ENCODE measurements at regions not wholly inside any gene's neighbourhood (a gene's known extent, or its start where the extent isn't known, plus 50 kb on each side); places are given as distances from the start of the nearest gene placed in this dataset.

- no peak for DNase-seq
Observed at GRCh38 chr10:3510741-3511140, 274.3 kb downstream of the KLF6 start.

- DNase-seq = no peak
Observed at GRCh38 chr10:3509355-3509754, 275.7 kb downstream of the KLF6 start.

- no peak for DNase-seq
Observed at GRCh38 chr10:3503299-3503698, 281.7 kb downstream of the KLF6 start.

GRCh38 chr10:3502673-3503072 is 282.3 kb downstream of the KLF6 start:
- DNase-seq = no peak

- no peak for DNase-seq
Observed at GRCh38 chr10:3500408-3500856, 284.6 kb downstream of the KLF6 start.

- no peak for DNase-seq
Observed at GRCh38 chr10:3499120-3499519, 285.9 kb downstream of the KLF6 start.

GRCh38 chr10:3497581-3497980 is 287.4 kb downstream of the KLF6 start:
- DNase-seq = no peak

GRCh38 chr10:3496138-3496537 is 288.9 kb downstream of the KLF6 start:
- no peak for DNase-seq

GRCh38 chr10:3495281-3495680 is 289.7 kb downstream of the KLF6 start:
- no peak for DNase-seq

- DNase-seq = no peak
Observed at GRCh38 chr10:3494838-3495230, 290.2 kb downstream of the KLF6 start.

GRCh38 chr10:3494131-3494837 is 290.7 kb downstream of the KLF6 start:
- DNase-seq = no peak

- DNase-seq = no peak
Observed at GRCh38 chr10:3493621-3494020, 291.4 kb downstream of the KLF6 start.

GRCh38 chr10:3491571-3491970 is 293.4 kb downstream of the KLF6 start:
- no peak for DNase-seq

GRCh38 chr10:3487228-3487627 is 297.8 kb downstream of the KLF6 start:
- DNase-seq = no peak

GRCh38 chr10:3486346-3487065 is 298.5 kb downstream of the KLF6 start:
- no peak for DNase-seq

- peak; percentile 76 to 85 (median 81) for DNase-seq
Observed at GRCh38 chr10:3485057-3485686, 299.8 kb downstream of the KLF6 start.

- peak; percentile 31 to 56 (median 40) for DNase-seq
Observed at GRCh38 chr10:3484306-3485056, 300.5 kb downstream of the KLF6 start.

GRCh38 chr10:3482200-3482993 is 302.6 kb downstream of the KLF6 start:
- DNase-seq = peak; percentile 47 to 66 (median 48)

GRCh38 chr10:3481496-3481895 is 303.5 kb downstream of the KLF6 start:
- DNase-seq = no peak

- DNase-seq = peak in 1 of 3 donors; percentile 36
Observed at GRCh38 chr10:3480990-3481315, 304.1 kb downstream of the KLF6 start.

GRCh38 chr10:3480281-3480989 is 304.6 kb downstream of the KLF6 start:
- DNase-seq = no peak

Measured in suppressor macrophage treated with lipopolysaccharide for 1 hour (primary cell).